Sigmoid colon (tissue), 6 donors: ENCODE measurements at regions not wholly inside any gene's neighbourhood (a gene's known extent, or its start where the extent isn't known, plus 50 kb on each side); places are given as distances from the start of the nearest gene placed in this dataset.
"Not testable (repeated sequence)": the region's sequence is repeated elsewhere in the genome, so short reads cannot be mapped to it uniquely, and the experiment has no call there.

Source experiments
- DNase-seq: peaks from one replicate; pipeline ENCODE4 v3.0.0-alpha.2; 2019
- H3K27ac ChIP-seq, 4 donors: fragments of 200-600 bp; sonication (generic); one replicate each; pipeline ENCODE4 v1.5.1; 2016 to 2019; ENCODE audit warnings: mild to moderate bottlenecking in 1 of 4
- H3K27me3 ChIP-seq, 3 donors: fragments of 200-600 bp; sonication (generic); one replicate each; pipeline ENCODE4 v1.5.1; 2019; ENCODE audit warnings: mild to moderate bottlenecking in 1 of 3
- H3K36me3 ChIP-seq, 4 donors: fragments of 200-600 bp; sonication (generic); one replicate each; pipeline ENCODE4 v1.5.1; 2016 to 2019
- H3K4me1 ChIP-seq, 4 donors: fragments of 200-600 bp; sonication (generic); one replicate each; pipeline ENCODE4 v1.5.1; 2017 to 2019
- H3K4me3 ChIP-seq, 4 donors: fragments of 200-600 bp; sonication (generic); one replicate each; pipeline ENCODE4 v1.5.1; 2017 to 2019; ENCODE audit warnings: mild to moderate bottlenecking in 2 of 4, moderate library complexity in 1 of 4
- H3K9me3 ChIP-seq, 4 donors: fragments of 200-600 bp in 3 of 4; sonication (generic) in 3 of 4; one replicate each; pipeline versions ENCODE4 v1.5.1 to v1.6.1; 2013 to 2019
- EP300 ChIP-seq, 4 donors: sonication (generic); formaldehyde crosslinking; IDR thresholded peaks; one replicate each; pipeline ENCODE4 v1.6.1; 2017; ENCODE audit warnings: antibody characterized with exemption in 4 of 4
- POLR2A ChIP-seq, 2 donors: fragments of 450-650 bp; IDR thresholded peaks; one replicate each; pipeline ENCODE4 v1.6.1; 2016; ENCODE audit warnings: antibody characterized with exemption in 2 of 2, mild to moderate bottlenecking in 2 of 2, moderate library complexity in 2 of 2
- POLR2AphosphoS5 ChIP-seq, 4 donors: sonication (generic); formaldehyde crosslinking; IDR thresholded peaks; one replicate each; pipeline ENCODE4 v1.6.1; 2017; ENCODE audit warnings: antibody characterized with exemption in 4 of 4
- whole genome bisulfite sequencing, 2 donors: extraction: QIAGEN DNeasy Blood & Tissue Kit; methylation state at CpG; one replicate each; pipeline ENCODE4 v1.1.7; 2013; 5-methylcytosine and 5-hydroxymethylcytosine counted together
- intact Hi-C: fragments of 100-400 bp; cut with DNase I; formaldehyde crosslinking; loops from one replicate; pipeline ENCODE4 v1.15.1; 2023
- TF ChIP-seq, protein P1 (sequence below), 4 experiments: fragments of 450-650 bp in 3 of 4; fragments of 200-600 bp in 1 of 4; IDR thresholded peaks; one replicate each; pipeline ENCODE4 v1.5.1; 2016 to 2019; ENCODE audit warnings: antibody characterized with exemption in 4 of 4, mild to moderate bottlenecking in 3 of 4, moderate library complexity in 2 of 4
- donor health status: healthy with polysubstance abuse.
- donor health status: healthy.

DNA sequence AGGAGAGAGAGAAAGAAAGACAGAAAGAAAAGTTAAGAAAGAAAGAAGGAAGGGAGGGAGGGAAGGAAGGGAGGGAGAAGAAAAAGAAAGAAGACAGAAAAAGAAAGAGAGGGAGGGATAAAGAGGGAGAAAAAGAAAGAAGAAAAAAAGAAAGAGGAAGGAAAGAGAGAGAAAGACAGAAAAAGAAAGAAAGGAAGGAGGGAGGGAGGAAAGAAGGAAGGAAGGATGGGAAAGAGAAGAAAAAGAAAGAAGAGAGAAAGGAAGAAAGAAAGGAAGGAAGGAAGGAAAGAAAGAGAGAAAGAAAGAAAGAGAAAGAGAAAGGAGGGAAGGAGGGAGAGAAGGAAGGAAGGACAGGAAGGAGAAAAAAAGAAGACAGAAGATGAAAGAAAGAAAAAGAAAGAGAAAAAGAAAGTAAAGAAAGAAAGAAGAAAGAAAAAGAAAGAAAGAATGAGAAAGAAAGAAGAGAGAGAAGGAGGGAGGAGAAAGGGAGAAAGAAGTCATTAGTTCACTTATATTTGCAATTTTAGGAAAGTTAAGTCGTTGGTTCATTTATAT lies 567.2 kb upstream of the CBLB start:
- no peak for TF ChIP-seq POLR2A (IDR thresholded peaks at IDR 0.05)
- TF ChIP-seq, protein P1, sequence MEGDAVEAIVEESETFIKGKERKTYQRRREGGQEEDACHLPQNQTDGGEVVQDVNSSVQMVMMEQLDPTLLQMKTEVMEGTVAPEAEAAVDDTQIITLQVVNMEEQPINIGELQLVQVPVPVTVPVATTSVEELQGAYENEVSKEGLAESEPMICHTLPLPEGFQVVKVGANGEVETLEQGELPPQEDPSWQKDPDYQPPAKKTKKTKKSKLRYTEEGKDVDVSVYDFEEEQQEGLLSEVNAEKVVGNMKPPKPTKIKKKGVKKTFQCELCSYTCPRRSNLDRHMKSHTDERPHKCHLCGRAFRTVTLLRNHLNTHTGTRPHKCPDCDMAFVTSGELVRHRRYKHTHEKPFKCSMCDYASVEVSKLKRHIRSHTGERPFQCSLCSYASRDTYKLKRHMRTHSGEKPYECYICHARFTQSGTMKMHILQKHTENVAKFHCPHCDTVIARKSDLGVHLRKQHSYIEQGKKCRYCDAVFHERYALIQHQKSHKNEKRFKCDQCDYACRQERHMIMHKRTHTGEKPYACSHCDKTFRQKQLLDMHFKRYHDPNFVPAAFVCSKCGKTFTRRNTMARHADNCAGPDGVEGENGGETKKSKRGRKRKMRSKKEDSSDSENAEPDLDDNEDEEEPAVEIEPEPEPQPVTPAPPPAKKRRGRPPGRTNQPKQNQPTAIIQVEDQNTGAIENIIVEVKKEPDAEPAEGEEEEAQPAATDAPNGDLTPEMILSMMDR (IDR thresholded peaks at IDR 0.05): no peak
- no peak for TF ChIP-seq POLR2AphosphoS5 (IDR thresholded peaks at IDR 0.05)
- no peak for TF ChIP-seq EP300 (IDR thresholded peaks at IDR 0.05)
- H3K4me3 ChIP-seq: no peak overlapping the region
- no peak for DNase-seq
- no peak overlapping the region for H3K27ac ChIP-seq
- WGBS, 2 donors: 42 to 81% methylated on average over 1 of the region's 1 CpG
- intact Hi-C loops: no loop called here
- H3K27me3 ChIP-seq: no peaks in the 10 kb centered on the region
- no peaks in the 10 kb centered on the region for H3K4me1 ChIP-seq
- H3K9me3 ChIP-seq: no peaks in the 10 kb centered on the region
- no peaks in the 10 kb centered on the region for H3K36me3 ChIP-seq

DNA sequence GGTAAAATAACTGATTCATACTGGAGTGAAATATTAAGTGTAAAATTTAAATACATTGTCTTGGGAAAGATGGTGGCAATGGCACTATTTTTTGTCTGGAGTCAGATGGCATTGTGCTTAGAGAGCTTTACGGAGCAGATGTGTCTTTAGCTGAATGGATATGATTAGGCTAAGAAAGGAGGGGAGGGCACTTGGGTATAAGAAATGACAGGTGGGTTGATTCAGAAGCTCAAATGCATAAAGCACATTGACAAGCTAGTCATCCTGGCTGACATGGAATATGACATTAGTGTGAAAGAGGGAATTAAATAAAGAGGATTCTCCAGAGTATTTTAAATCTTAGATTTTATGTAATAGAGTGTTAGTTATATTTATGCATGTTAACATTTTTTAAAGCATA lies 570.1 kb upstream of the CBLB start:
- Histone ChIP-seq H3K9me3 (no peaks in the 10 kb centered on the region), H3K27me3 (no peaks in the 10 kb centered on the region), H3K36me3 (no peaks in the 10 kb centered on the region), H3K4me3 (no peak overlapping the region), H3K27ac (no peak overlapping the region), H3K4me1 (no peaks in the 10 kb centered on the region)
- intact Hi-C loops: no loop called here
- TF ChIP-seq POLR2AphosphoS5 (IDR thresholded peaks at IDR 0.05) (no peak), POLR2A (IDR thresholded peaks at IDR 0.05) (no peak), EP300 (IDR thresholded peaks at IDR 0.05) (no peak)
- TF ChIP-seq, protein P1 (IDR thresholded peaks at IDR 0.05): no peak
- no peak for DNase-seq
- 96 to 100% methylated on average over 1 of the region's 1 CpG for WGBS, 2 donors

GRCh38 chr3:106440672-106441071 lies 571.9 kb upstream of the CBLB start:
- no peak for DNase-seq
- no peak overlapping the region for H3K4me3 ChIP-seq
- intact Hi-C loops: no loop called here
- H3K4me1 ChIP-seq: no peaks in the 10 kb centered on the region
- H3K9me3 ChIP-seq: no peaks in the 10 kb centered on the region
- TF ChIP-seq POLR2AphosphoS5 (IDR thresholded peaks at IDR 0.05) (no peak), EP300 (IDR thresholded peaks at IDR 0.05) (no peak), POLR2A (IDR thresholded peaks at IDR 0.05) (no peak)
- TF ChIP-seq, protein P1 (IDR thresholded peaks at IDR 0.05): no peak
- WGBS, 2 donors: 60 to 81% methylated on average over 2 of the region's 2 CpGs
- H3K27me3 ChIP-seq: no peaks in the 10 kb centered on the region
- H3K36me3 ChIP-seq: no peaks in the 10 kb centered on the region
- H3K27ac ChIP-seq: no peak overlapping the region

GRCh38 chr3:106446271-106446670 lies 577.5 kb upstream of the CBLB start:
- Histone ChIP-seq H3K27ac (no peak overlapping the region), H3K4me3 (no peak overlapping the region), H3K4me1 (no peaks in the 10 kb centered on the region), H3K27me3 (no peaks in the 10 kb centered on the region), H3K36me3 (no peaks in the 10 kb centered on the region), H3K9me3 (no peaks in the 10 kb centered on the region)
- TF ChIP-seq EP300 (IDR thresholded peaks at IDR 0.05) (no peak), POLR2A (IDR thresholded peaks at IDR 0.05) (no peak), POLR2AphosphoS5 (IDR thresholded peaks at IDR 0.05) (no peak)
- TF ChIP-seq, protein P1 (IDR thresholded peaks at IDR 0.05): no peak
- intact Hi-C loops: no loop called here
- WGBS, 2 donors: 14 to 59% methylated on average over 4 of the region's 4 CpGs
- no peak for DNase-seq

DNA sequence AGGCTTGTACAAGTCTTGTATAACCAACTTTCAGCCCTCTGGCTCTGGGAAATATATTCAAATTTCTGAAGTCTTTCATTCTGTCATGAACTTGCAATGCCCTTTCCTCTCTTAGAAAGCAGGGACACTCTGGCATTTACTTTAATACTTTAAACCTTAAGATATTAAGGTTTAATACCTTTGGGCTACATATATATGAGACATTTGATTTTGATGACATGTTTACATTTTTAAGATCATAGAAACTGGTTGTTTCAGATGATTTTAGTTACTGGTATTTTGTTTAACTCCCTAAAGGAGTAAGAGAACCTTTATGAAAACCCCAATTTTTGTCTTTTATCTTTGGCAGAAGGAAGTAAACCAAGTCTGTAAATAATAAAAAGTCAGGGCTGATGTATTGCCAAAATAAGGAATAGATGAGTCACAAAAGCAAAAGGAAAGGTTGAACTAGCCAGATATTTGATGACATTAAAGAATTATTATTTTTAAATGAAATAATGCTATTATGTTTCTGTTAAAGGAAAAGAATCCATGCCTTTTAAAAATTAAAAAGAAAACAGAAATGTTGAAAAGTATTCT lies 579.0 kb upstream of the CBLB start:
- DNase-seq: no peak
- H3K36me3 ChIP-seq: no peaks in the 10 kb centered on the region
- H3K4me3 ChIP-seq: no peak overlapping the region
- H3K9me3 ChIP-seq: no peaks in the 10 kb centered on the region
- H3K27me3 ChIP-seq: no peaks in the 10 kb centered on the region
- intact Hi-C loops: no loop called here
- H3K27ac ChIP-seq: no peak overlapping the region
- H3K4me1 ChIP-seq: no peaks in the 10 kb centered on the region
- TF ChIP-seq EP300 (IDR thresholded peaks at IDR 0.05) (no peak), POLR2A (IDR thresholded peaks at IDR 0.05) (no peak), POLR2AphosphoS5 (IDR thresholded peaks at IDR 0.05) (no peak)
- TF ChIP-seq, protein P1 (IDR thresholded peaks at IDR 0.05): no peak

DNA sequence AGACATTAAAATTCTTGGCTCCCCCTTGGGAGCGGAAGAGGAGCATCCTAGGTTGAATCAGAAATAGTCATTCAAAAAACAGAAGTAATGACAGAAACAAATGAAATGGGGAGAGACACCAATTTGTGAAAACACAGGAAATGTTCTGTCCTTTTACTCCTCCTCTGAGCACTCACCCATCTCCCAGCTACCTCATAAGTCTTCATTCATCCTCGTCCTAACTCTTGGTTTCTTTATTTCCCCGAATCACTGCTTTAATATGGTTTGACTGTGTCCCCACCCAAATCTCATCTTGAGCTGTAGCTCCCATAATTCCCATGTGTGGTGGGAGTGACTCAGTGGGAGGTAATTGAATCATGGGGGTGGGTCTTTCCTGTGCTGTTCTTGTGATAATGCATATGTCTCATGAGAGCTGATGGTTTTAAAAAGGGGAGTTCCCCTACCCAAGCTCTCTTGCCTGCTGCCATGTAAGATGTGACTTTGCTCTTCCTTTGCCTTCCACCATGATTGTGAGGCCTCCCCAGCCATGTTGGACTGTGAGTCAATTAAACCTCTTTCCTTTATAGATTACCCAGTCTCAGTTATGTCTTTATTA lies 579.7 kb upstream of the CBLB start:
- H3K36me3 ChIP-seq, intact Hi-C loops, H3K27me3 ChIP-seq, DNase-seq, H3K4me3 ChIP-seq, H3K4me1 ChIP-seq, H3K27ac ChIP-seq, H3K9me3 ChIP-seq: not testable (repeated sequence)
- WGBS, 2 donors: 93% methylated on average over 3 of the region's 3 CpGs
